LNCaP clone FGC (cell line): ENCODE measurements at regions not wholly inside any gene's neighbourhood (a gene's known extent, or its start where the extent isn't known, plus 50 kb on each side); places are given as distances from the start of the nearest gene placed in this dataset.

Source experiments
- DNase-seq: peaks from one replicate; pipeline ENCODE4 v3.0.0-alpha.2; 2011; ENCODE audit warnings: low read depth
- H3K4me3 ChIP-seq: 2 replicates; pipeline ENCODE4 v1.5.1; 2011; ENCODE audit warnings: mild to moderate bottlenecking, low read depth, low read length, control low read depth
- TF ChIP-seq, protein P1 (sequence below): IDR thresholded peaks from 2 replicates; pipeline ENCODE4 v1.5.1; 2012; ENCODE audit warnings: mild to moderate bottlenecking; ENCODE audit not compliant: control insufficient read depth, insufficient read depth; ENCODE audit errors: extremely low read depth

DNA sequence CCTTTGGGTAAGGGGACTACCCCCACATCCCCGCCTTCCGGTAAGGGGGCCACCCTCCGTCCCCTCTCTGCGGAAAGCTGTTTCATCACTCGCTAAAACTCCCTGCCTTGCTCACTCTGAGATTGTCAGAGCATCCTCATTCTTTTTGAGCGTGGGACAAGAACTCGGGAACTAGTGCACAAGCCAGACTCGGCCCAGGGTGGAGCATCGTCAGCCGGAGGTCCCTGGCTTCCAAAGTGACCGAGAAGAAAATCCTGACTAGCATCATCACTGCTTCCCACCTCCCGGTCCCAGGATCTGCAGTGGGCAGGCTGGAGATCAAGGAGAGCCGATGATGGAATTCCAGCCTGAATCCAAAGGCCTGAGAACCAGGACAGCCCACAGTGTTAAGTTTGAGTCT is 380.3 kb downstream of the SEC14L1 start:
- TF ChIP-seq, protein P1, sequence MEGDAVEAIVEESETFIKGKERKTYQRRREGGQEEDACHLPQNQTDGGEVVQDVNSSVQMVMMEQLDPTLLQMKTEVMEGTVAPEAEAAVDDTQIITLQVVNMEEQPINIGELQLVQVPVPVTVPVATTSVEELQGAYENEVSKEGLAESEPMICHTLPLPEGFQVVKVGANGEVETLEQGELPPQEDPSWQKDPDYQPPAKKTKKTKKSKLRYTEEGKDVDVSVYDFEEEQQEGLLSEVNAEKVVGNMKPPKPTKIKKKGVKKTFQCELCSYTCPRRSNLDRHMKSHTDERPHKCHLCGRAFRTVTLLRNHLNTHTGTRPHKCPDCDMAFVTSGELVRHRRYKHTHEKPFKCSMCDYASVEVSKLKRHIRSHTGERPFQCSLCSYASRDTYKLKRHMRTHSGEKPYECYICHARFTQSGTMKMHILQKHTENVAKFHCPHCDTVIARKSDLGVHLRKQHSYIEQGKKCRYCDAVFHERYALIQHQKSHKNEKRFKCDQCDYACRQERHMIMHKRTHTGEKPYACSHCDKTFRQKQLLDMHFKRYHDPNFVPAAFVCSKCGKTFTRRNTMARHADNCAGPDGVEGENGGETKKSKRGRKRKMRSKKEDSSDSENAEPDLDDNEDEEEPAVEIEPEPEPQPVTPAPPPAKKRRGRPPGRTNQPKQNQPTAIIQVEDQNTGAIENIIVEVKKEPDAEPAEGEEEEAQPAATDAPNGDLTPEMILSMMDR, result no peak
- DNase-seq, result no peak
- H3K4me3 ChIP-seq, result no peak overlapping the region

DNA sequence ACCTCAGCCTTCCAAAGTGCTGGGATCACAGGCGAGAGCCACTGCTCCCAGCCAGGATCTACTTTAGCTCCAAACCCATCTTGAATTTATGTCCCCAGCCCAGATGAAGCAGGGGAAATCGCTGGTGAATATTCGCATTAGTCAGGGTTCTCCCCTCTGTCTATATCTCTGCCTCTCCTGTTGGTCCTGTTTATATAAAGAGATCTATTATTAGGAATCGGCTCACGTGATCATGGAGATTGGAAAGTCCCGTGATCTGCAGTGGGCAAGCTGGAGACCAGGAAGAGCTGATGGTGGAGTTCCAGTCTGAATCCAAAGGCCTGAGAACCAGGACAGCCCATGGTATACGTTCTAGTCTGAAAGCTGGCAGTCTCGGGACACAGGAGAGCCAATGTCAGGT is 382.8 kb downstream of the SEC14L1 start:
- TF ChIP-seq, protein P1, result no peak
- no peak for DNase-seq
- no peak overlapping the region for H3K4me3 ChIP-seq

DNA sequence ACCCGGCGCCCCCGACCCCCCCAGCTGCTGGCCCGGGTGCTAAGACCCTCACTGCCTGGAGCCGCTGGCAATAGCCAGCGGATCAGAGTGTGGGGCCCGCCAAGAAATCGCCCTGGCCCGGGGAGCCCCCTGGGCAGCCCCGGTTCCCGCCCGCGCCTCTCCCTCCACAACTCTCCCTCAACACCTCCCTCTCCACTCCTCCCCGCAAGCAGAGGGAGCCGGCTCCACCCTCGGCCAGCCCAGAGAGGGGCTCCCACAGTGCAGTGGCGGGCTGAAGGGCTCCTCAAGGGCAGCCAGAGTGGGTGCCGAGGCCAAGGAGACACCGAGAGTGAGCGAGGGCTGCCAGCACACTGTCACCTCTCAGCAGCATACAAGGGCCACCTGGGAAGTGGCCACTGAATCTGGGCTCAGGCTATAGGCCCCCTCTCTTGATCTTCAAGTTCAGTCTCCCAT is 385.5 kb downstream of the SEC14L1 start:
- no peak overlapping the region for H3K4me3 ChIP-seq
- TF ChIP-seq, protein P1, result no peak
- DNase-seq, result no peak

DNA sequence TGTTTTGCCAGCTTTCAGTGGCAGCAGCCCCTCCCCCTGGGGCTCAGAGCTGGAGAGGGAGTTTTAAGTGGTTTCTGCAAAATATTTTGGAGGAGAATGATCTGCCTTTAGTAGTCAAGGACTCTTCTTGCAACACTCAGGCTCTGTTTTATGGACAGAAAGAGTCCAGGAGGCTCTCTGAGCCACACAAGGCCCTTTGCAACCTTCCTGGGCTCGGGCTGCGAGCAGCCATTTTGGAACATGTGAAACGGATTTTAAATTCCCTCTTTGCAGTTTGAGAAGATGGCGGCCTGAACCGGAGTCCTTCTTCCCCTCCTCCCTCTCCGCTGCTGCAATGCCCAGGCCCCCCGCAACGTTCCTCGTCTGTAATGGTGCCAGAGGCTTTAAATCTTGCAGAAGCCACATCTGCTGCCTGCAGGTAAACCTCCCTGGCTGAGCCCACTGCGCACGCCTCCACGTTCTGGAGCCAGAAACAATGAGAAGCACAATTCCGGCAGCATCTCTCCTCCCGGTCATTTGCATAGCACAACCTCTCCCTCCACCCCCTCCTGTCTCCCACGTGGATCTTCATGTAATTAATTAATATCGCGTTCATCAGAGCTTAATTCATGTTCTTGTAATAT is 386.1 kb downstream of the SEC14L1 start:
- TF ChIP-seq, protein P1, result no peak
- DNase-seq, result no peak
- no peak overlapping the region for H3K4me3 ChIP-seq

DNA sequence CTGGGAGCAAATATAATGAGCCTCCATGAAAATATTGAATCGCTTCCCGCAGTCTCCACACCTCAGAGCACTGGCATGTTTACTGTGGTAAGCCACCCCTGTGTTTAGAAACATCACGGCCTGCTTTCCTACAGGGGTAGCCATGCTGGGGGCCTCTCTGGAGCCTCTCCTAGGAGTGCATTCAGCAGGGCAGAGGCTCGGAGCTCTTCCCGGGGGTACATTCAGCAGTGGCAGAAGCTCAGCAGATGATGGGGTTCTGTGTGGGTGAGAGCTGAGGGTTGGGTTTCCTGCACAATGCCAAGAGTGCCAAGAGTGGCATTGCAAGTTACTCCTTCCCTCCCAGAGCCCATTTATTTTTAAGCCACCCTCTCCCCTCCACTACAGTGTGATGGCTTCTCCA is 386.6 kb downstream of the SEC14L1 start:
- no peak for DNase-seq
- TF ChIP-seq, protein P1, result no peak
- no peak overlapping the region for H3K4me3 ChIP-seq

DNA sequence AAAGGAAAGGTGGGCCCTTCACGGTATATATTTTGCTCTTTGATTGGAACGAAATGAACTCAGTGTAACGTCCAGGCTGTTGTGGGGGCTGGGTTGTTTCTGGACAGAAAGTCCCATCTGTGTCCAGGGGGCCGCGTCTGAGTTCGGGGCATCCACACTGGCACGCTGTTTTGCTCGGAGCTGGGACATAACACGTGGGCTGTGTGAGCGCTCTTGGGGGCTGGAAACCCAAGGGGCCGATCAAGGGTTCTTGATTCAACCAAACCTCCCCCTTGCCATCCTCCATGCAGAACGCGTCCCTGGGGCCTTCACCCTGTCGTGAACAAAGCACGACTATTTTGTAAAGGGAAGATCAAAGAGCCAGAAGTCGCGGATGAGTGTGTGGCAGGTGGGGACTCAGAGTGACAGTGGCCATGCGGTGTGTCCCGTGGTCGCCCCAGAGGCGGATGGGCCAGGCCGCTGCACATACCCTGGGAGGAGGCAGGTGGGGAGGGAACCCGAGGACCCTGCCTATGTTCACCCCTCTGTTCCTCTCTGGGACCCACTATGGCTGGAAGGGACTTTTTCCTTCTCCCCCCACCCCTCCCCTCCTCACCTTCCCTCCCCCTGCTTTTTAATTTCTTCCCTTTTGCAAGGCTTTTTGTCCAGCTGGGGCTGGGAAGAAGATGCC is 387.2 kb downstream of the SEC14L1 start:
- TF ChIP-seq, protein P1, result no peak
- no peak overlapping the region for H3K4me3 ChIP-seq
- DNase-seq, result no peak
